Fibroblast of mammary gland (primary cell): ENCODE measurements at regions not wholly inside any gene's neighbourhood (a gene's known extent, or its start where the extent isn't known, plus 50 kb on each side); places are given as distances from the start of the nearest gene placed in this dataset.

Experiments
- DNase-seq: peaks from one replicate; pipeline ENCODE4 v3.0.0-alpha.2; 2010; ENCODE audit warnings: low read depth
- H3K4me3 ChIP-seq: 2 replicates; pipeline ENCODE4 v1.5.1; 2011; ENCODE audit warnings: low read depth, mild to moderate bottlenecking, low read length, moderate library complexity; ENCODE audit not compliant: control insufficient read depth
- CTCF ChIP-seq: conservative IDR thresholded peaks from 2 replicates; pipeline ENCODE4 v1.5.1; 2011; ENCODE audit warnings: low read depth, low read length, inconsistent platforms; ENCODE audit not compliant: control insufficient read depth, insufficient read depth

GRCh38 chr13:88764103-88764502 is 1092.9 kb downstream of the SLITRK5 start:
- H3K4me3 ChIP-seq: no peak overlapping the region
- no peak for TF ChIP-seq CTCF
- no peak for DNase-seq

GRCh38 chr13:88800505-88800904 is 1129.3 kb downstream of the SLITRK5 start:
- no peak for TF ChIP-seq CTCF
- no peak for DNase-seq
- no peak overlapping the region for H3K4me3 ChIP-seq

- no peak for DNase-seq
- H3K4me3 ChIP-seq: no peak overlapping the region
- no peak for TF ChIP-seq CTCF
Observed at GRCh38 chr13:88801361-88801760, 1130.2 kb downstream of the SLITRK5 start.

- TF ChIP-seq CTCF: no peak
- no peak for DNase-seq
- H3K4me3 ChIP-seq: no peak overlapping the region
Observed at GRCh38 chr13:88802886-88803285, 1131.7 kb downstream of the SLITRK5 start.

GRCh38 chr13:88806438-88806837 is 1135.3 kb downstream of the SLITRK5 start:
- no peak for TF ChIP-seq CTCF
- H3K4me3 ChIP-seq: no peak overlapping the region
- DNase-seq: no peak

- no peak for DNase-seq
- no peak for TF ChIP-seq CTCF
- H3K4me3 ChIP-seq: no peak overlapping the region
Observed at GRCh38 chr13:88817560-88817959, 1146.4 kb downstream of the SLITRK5 start.

- no peak for TF ChIP-seq CTCF
- DNase-seq: no peak
Observed at GRCh38 chr13:88823114-88823513, 1151.9 kb downstream of the SLITRK5 start.

More at GRCh38 chr13:88823114-88823513, 1151.9 kb downstream of the SLITRK5 start:
- no peak overlapping the region for H3K4me3 ChIP-seq
